ENCODE measurements at regions not wholly inside any gene's neighbourhood (a gene's known extent, or its start where the extent isn't known, plus 50 kb on each side); places are given as distances from the start of the nearest gene placed in this dataset.

- TF ChIP-seq, protein P1, sequence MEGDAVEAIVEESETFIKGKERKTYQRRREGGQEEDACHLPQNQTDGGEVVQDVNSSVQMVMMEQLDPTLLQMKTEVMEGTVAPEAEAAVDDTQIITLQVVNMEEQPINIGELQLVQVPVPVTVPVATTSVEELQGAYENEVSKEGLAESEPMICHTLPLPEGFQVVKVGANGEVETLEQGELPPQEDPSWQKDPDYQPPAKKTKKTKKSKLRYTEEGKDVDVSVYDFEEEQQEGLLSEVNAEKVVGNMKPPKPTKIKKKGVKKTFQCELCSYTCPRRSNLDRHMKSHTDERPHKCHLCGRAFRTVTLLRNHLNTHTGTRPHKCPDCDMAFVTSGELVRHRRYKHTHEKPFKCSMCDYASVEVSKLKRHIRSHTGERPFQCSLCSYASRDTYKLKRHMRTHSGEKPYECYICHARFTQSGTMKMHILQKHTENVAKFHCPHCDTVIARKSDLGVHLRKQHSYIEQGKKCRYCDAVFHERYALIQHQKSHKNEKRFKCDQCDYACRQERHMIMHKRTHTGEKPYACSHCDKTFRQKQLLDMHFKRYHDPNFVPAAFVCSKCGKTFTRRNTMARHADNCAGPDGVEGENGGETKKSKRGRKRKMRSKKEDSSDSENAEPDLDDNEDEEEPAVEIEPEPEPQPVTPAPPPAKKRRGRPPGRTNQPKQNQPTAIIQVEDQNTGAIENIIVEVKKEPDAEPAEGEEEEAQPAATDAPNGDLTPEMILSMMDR (IDR thresholded peaks at IDR 0.05; ENCODE audit: borderline replicate concordance, extremely low read depth, low read length, poor library complexity, severe bottlenecking): peak; percentile 49
- TF ChIP-seq EZH2 (IDR thresholded peaks at IDR 0.05; ENCODE audit: borderline replicate concordance, low read depth, low read length, severe bottlenecking): no peak
Measured at GRCh38 chr13:84574851-84575250, 692.6 kb upstream of the SLITRK1 start.
